PC-3 (cell line): ENCODE measurements at regions not wholly inside any gene's neighbourhood (a gene's known extent, or its start where the extent isn't known, plus 50 kb on each side); places are given as distances from the start of the nearest gene placed in this dataset.
A peak's percentile ranks its signal among the peaks of the same experiment; 100 is the strongest.

Experiments used
- ATAC-seq: fragments of 200-7000 bp; cut with Tn5 transposase; 2 replicates; pipeline ENCODE4 v1.9.1; 2020; ENCODE audit warnings: mild to moderate bottlenecking, moderate library complexity
- BruUV-seq: library from RNA; stranded (reverse); fragments of 400-500 nt; replicated peaks from 2 replicates; lab custom pipeline; 2021; lab: Mats Ljungman, UMichigan
- CTCF ChIA-PET: fragments of 300-600 bp; sonication (Branson Sonifier 250); formaldehyde crosslinking; loops from one replicate; lab custom pipeline; 2022; ENCODE audit warnings: antibody characterized with exemption; lab: Charles Lee
- POLR2A ChIA-PET: fragments of 300-600 bp; sonication (Branson Sonifier 250); formaldehyde crosslinking; loops from one replicate; lab custom pipeline; 2022; ENCODE audit warnings: antibody characterized with exemption; ENCODE audit not compliant: unreplicated experiment; lab: Charles Lee
- DNase-seq: peaks from one replicate; pipeline ENCODE4 v3.0.0-alpha.2; 2015
- H2AFZ ChIP-seq: fragments of 300-600 bp; sonication (generic); 2 replicates; pipeline ENCODE4 v1.6.0; 2016; ENCODE audit warnings: antibody characterized with exemption, low read length
- H3F3A ChIP-seq: fragments of 300-600 bp; sonication (generic); one replicate; pipeline ENCODE4 v1.6.0; 2017; ENCODE audit warnings: antibody characterized with exemption, low read length, control low read depth, mild to moderate bottlenecking; ENCODE audit not compliant: unreplicated experiment
- H3K27ac ChIP-seq: fragments of 300-600 bp; sonication (generic); 2 replicates; pipeline ENCODE4 v1.5.1; 2016; ENCODE audit warnings: mild to moderate bottlenecking, low read length
- H3K27me3 ChIP-seq: fragments of 300-600 bp; sonication (generic); 2 replicates; pipeline ENCODE4 v1.6.1; 2016; ENCODE audit warnings: low read length, mixed read lengths
- H3K36me3 ChIP-seq: fragments of 300-600 bp; sonication (generic); 2 replicates; pipeline ENCODE4 v1.6.1; 2016; ENCODE audit warnings: low read depth, mixed run types, low read length, mixed read lengths
- H3K4me1 ChIP-seq: fragments of 300-600 bp; sonication (generic); 2 replicates; pipeline ENCODE4 v1.5.1; 2016; ENCODE audit warnings: low read length; ENCODE audit not compliant: insufficient read depth
- H3K4me2 ChIP-seq: fragments of 300-600 bp; sonication (generic); 2 replicates; pipeline ENCODE4 v1.6.0; 2016; ENCODE audit warnings: low read length
- H3K4me3 ChIP-seq: fragments of 300-600 bp; sonication (generic); 2 replicates; pipeline ENCODE4 v1.5.1; 2016; ENCODE audit warnings: mild to moderate bottlenecking, low read length, mixed read lengths
- H3K79me2 ChIP-seq: fragments of 300-600 bp; sonication (generic); 2 replicates; pipeline ENCODE4 v1.6.1; 2017; ENCODE audit warnings: low read length, mixed read lengths
- H3K9ac ChIP-seq: fragments of 300-600 bp; sonication (generic); 2 replicates; pipeline ENCODE4 v1.6.0; 2016; ENCODE audit warnings: mild to moderate bottlenecking, low read length
- H3K9me2 ChIP-seq: fragments of 300-600 bp; sonication (generic); replicated peaks from 2 replicates; pipeline ENCODE4 v1.6.1; 2016; ENCODE audit warnings: mixed run types, low read length, mixed read lengths
- H3K9me3 ChIP-seq: fragments of 300-600 bp; sonication (generic); 2 replicates; pipeline ENCODE4 v1.6.1; 2016; ENCODE audit warnings: low read length, mixed read lengths
- H4K20me1 ChIP-seq: fragments of 300-600 bp; sonication (generic); 2 replicates; pipeline ENCODE4 v1.6.1; 2016; ENCODE audit warnings: low read length, mixed read lengths
- EZH2 ChIP-seq: fragments of 300-600 bp; sonication (generic); IDR thresholded peaks from one replicate; pipeline ENCODE4 v1.6.1; 2017; ENCODE audit warnings: antibody characterized with exemption, mild to moderate bottlenecking, low read length; ENCODE audit not compliant: unreplicated experiment
- EZH2phosphoT487 ChIP-seq: fragments of 300-600 bp; sonication (generic); IDR thresholded peaks from 2 replicates; pipeline ENCODE4 v1.6.1; 2018; ENCODE audit warnings: mild to moderate bottlenecking, antibody characterized with exemption, low read length, borderline replicate concordance
- intact Hi-C: fragments of 100-400 bp; cut with micrococcal nuclease; formaldehyde crosslinking; loops from 2 replicates; pipeline ENCODE4 v1.9.0; 2023
- TF ChIP-seq, protein P1 (sequence below): fragments of 300-600 bp; sonication (generic); conservative IDR thresholded peaks from 2 replicates; pipeline ENCODE4 v1.5.1; 2017; ENCODE audit warnings: antibody characterized with exemption, low read depth, mild to moderate bottlenecking, low read length

DNA sequence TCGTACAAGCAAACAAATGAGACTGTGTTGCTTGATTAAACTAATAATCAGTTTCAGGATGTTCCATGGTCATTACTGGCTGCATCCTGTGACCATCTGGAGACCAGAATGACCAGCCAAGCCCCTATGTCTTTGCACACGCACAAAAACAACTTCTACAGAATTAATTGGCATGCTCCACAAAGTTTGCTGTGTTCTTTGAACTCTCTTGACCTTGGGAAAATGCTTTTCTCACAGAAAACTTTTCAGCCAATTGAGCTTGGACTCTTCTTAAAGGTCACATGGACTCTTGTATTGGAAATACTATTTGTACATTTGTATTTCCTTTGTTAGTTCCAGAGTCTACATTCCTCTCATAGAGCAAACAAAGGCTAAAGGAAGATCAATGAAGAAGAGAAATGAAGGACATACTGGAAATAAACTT, 147.8 kb downstream of the ARRDC3 start:
- H3K9ac ChIP-seq: no peak overlapping the region
- H3K9me3 ChIP-seq: no peaks in the 10 kb centered on the region
- TF ChIP-seq EZH2: no peak
- TF ChIP-seq, protein P1, sequence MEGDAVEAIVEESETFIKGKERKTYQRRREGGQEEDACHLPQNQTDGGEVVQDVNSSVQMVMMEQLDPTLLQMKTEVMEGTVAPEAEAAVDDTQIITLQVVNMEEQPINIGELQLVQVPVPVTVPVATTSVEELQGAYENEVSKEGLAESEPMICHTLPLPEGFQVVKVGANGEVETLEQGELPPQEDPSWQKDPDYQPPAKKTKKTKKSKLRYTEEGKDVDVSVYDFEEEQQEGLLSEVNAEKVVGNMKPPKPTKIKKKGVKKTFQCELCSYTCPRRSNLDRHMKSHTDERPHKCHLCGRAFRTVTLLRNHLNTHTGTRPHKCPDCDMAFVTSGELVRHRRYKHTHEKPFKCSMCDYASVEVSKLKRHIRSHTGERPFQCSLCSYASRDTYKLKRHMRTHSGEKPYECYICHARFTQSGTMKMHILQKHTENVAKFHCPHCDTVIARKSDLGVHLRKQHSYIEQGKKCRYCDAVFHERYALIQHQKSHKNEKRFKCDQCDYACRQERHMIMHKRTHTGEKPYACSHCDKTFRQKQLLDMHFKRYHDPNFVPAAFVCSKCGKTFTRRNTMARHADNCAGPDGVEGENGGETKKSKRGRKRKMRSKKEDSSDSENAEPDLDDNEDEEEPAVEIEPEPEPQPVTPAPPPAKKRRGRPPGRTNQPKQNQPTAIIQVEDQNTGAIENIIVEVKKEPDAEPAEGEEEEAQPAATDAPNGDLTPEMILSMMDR: no peak
- no peak for TF ChIP-seq EZH2phosphoT487
- H2AFZ ChIP-seq: no peak overlapping the region
- POLR2A ChIA-PET: no interaction called here
- H3K9me2 ChIP-seq: no peaks in the 10 kb centered on the region
- H3K79me2 ChIP-seq: no peaks in the 10 kb centered on the region
- H4K20me1 ChIP-seq: no peaks in the 10 kb centered on the region
- H3K27ac ChIP-seq: no peak overlapping the region
- no peaks in the 10 kb centered on the region for H3F3A ChIP-seq
- no peaks in the 10 kb centered on the region for H3K27me3 ChIP-seq
- DNase-seq (no peak), ATAC-seq (no peak)
- intact Hi-C loops: no loop called here
- no peak overlapping the region for H3K4me2 ChIP-seq
- CTCF ChIA-PET: no interaction called here
- H3K4me1 ChIP-seq: no peaks in the 10 kb centered on the region
- H3K4me3 ChIP-seq: no peak overlapping the region
- H3K36me3 ChIP-seq: no peaks in the 10 kb centered on the region
- no TSS peak for BruUV-seq

DNA sequence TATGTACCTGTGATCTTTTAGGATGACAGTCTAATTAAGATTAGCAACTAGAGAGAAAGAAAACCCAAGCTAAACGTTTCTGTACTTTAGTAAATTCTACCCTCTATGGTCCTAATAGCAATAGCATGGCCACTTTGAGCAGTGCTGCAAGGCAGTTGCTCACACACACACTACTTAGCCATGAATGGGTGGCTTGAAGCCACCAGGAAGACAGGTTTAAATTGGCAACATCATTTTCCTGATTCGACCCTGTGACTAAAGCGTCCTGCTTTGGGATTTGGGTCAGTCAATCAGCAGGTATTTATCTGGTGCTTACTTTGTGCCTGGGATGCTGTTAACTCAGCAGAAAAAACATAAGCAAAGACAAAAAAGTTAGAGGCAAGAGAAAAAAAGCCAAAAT, 150.6 kb downstream of the ARRDC3 start:
- no TSS peak for BruUV-seq
- H3K9me3 ChIP-seq: no peaks in the 10 kb centered on the region
- no peaks in the 10 kb centered on the region for H3K79me2 ChIP-seq
- no peaks in the 10 kb centered on the region for H4K20me1 ChIP-seq
- H3K9me2 ChIP-seq: no peaks in the 10 kb centered on the region
- no peaks in the 10 kb centered on the region for H3K36me3 ChIP-seq
- no peak overlapping the region for H3K27ac ChIP-seq
- no peaks in the 10 kb centered on the region for H3F3A ChIP-seq
- ChIA-PET CTCF (no interaction called here), POLR2A (interaction anchor here (0.6 kb wide), 2 partner anchors 10 to 148 kb away, joined by 3 to 7 read pairs; no protein-coding TSS in a partner anchor)
- ATAC-seq: peak; percentile 22; the same call in 1 of the 2 replicates
- no peaks in the 10 kb centered on the region for H3K27me3 ChIP-seq
- no peak overlapping the region for H3K9ac ChIP-seq
- TF ChIP-seq EZH2phosphoT487 (no peak), EZH2 (no peak)
- TF ChIP-seq, protein P1: no peak
- H2AFZ ChIP-seq: no peak overlapping the region
- H3K4me3 ChIP-seq: no peak overlapping the region
- H3K4me2 ChIP-seq: no peak overlapping the region
- H3K4me1 ChIP-seq: no peaks in the 10 kb centered on the region
- no peak for DNase-seq
- intact Hi-C loops: loop anchor here (5.0 kb wide), 1 partner anchor 50 kb away; no protein-coding TSS in a partner anchor

DNA sequence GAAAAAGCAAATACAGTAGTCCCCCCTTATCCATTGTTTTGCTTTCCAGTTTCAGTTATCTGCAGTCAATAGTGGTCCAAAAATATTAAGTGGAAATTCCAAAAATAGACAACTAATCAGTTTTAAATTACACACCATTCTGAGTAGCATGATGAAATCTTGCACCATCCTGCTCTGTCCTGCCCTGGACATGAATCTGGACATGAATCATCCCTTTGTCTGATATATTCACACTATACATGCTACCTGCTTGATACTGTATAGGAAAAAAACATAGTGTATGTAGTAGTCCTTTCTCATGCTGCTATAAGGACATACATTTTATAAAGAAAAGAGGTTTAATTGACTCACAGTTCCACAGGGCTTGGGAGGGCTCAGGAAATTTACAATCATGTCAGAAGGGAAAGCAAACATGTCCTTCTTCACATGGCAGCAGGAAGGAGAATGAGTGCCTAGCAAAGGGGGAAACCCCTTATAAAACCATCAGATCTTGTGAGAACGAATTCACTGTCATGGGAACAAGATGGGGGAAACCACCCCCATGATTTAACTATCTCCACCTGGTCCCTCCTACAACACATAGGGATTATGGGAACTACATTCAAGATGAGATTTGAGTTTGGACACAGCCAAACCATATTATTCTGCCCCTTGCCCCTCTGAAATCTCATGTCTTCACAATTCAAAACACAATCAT, 153.9 kb downstream of the ARRDC3 start:
- intact Hi-C loops: loop anchor here (5.0 kb wide), 1 partner anchor 297 kb away; no protein-coding TSS in a partner anchor
- DNase-seq: no peak
- POLR2A ChIA-PET: interaction anchor here (0.6 kb wide), 1 partner anchor 13 kb away, joined by 3 read pairs; no protein-coding TSS in a partner anchor
- Histone ChIP-seq H3K36me3 (no peaks in the 10 kb centered on the region), H3K27ac (no peak overlapping the region), H3K79me2 (no peaks in the 10 kb centered on the region), H3K4me3 (no peak overlapping the region), H2AFZ (no peak overlapping the region), H3K4me2 (no peak overlapping the region), H3K9ac (no peak overlapping the region), H4K20me1 (no peaks in the 10 kb centered on the region), H3K27me3 (no peaks in the 10 kb centered on the region), H3K9me3 (no peaks in the 10 kb centered on the region), H3K9me2 (no peaks in the 10 kb centered on the region), H3K4me1 (no peaks in the 10 kb centered on the region), H3F3A (no peaks in the 10 kb centered on the region)
- BruUV-seq: no TSS peak
- CTCF ChIA-PET: no interaction called here
- TF ChIP-seq, protein P1: no peak
- TF ChIP-seq EZH2phosphoT487: no peak
- TF ChIP-seq EZH2: no peak
- ATAC-seq: no peak
